HG02623 (cell line): ENCODE measurements at regions not wholly inside any gene's neighbourhood (a gene's known extent, or its start where the extent isn't known, plus 50 kb on each side); places are given as distances from the start of the nearest gene placed in this dataset.
"Not testable (repeated sequence)": the region's sequence is repeated elsewhere in the genome, so short reads cannot be mapped to it uniquely, and the experiment has no call there.

ENCODE experiments used
- ATAC-seq: cut with Tn5 transposase; IDR thresholded peaks from one replicate; pipeline ENCODE4 v1.9.1; 2021; ENCODE audit warnings: moderate library complexity; ENCODE audit not compliant: unreplicated experiment

GRCh38 chr5:120140501-120140900 is 323.6 kb upstream of the PRR16 start:
- ATAC-seq = no peak

DNA sequence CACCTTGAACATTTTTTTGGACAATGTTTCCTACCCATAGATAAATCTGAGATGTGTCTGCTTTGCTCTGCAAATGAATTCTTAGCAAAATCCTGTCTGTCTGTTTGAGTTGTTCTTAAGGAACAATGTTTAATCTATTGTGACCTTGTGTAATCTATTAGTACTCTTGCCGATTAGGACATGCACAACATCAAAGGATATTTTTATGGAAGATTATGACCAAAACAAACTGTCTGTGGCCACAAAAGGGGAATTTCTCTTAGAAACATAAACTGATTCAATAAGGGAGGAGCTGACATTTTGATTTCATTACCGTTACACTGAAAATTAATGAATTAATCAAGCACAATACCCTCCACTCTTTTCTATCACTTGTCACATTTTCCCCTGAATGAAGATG is 323.0 kb upstream of the PRR16 start:
- no peak for ATAC-seq

- no peak for ATAC-seq
These were observed 317.3 kb upstream of the PRR16 start for GRCh38 chr5:120146787-120147186.

DNA sequence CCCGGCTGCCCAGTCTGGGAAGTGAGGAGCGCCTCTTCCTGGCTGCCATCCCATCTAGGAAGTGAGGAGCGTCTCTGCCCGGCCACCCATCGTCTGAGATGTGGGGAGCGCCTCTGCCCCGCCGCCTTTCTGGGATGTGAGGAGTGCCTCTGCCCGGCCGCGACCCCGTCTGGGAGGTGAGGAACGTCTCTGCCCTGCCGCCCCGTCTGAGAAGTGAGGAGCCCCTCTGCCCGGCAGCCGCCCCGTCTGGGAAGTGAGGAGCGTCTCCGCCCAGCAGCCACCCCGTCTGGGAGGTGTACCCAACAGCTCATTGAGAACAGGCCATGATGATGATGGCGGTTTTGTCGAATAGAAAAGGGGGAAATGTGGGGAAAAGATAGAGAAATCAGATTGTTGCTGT is 316.2 kb upstream of the PRR16 start:
- not testable (repeated sequence) for ATAC-seq

- ATAC-seq = no peak
These were observed 313.3 kb upstream of the PRR16 start for GRCh38 chr5:120150770-120151169.

GRCh38 chr5:120151181-120151580 is 312.9 kb upstream of the PRR16 start:
- no peak for ATAC-seq

GRCh38 chr5:120151825-120152224 is 312.3 kb upstream of the PRR16 start:
- no peak for ATAC-seq

- no peak for ATAC-seq
These were observed 311.6 kb upstream of the PRR16 start for GRCh38 chr5:120152472-120152871.

- ATAC-seq = no peak
These were observed 311.2 kb upstream of the PRR16 start for GRCh38 chr5:120152931-120153330.

DNA sequence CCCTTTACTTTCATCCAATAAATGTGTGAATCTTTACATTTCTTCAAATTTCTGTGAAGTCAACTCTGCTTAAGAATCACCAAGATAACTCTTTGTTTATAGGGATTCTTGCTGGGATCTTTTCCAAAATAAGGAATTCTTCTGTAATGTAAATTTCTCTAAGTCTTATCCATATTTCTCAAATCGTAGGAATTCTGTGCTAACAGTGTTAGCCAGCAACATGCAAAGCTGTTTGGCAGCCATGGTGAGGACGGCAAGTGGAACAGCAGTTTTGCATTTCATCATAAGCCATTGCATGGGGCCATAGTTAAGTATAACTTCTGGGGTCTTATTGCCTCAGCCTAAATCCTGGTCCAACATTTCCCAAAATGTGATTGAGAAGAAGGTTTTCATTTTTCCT is 310.5 kb upstream of the PRR16 start:
- ATAC-seq = no peak

DNA sequence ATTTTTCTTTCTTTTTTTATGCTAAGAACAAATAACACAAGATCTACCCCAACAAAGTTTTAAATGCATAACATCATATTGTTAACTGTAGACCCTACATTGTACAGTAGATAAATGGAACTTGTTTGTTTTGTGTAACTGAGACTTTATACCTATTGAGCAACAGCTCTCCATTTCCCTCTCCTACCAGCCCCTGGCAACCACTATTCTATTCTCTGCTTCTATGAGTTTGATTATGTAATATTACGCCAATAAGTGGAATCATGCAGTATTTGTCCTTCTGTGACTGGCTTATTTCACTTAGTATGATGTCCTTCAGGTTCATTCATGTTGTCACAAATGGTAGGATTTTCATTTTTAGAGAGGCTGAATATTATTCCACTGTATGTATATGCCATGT is 308.2 kb upstream of the PRR16 start:
- no peak for ATAC-seq

GRCh38 chr5:120158211-120158610 is 305.9 kb upstream of the PRR16 start:
- no peak for ATAC-seq

DNA sequence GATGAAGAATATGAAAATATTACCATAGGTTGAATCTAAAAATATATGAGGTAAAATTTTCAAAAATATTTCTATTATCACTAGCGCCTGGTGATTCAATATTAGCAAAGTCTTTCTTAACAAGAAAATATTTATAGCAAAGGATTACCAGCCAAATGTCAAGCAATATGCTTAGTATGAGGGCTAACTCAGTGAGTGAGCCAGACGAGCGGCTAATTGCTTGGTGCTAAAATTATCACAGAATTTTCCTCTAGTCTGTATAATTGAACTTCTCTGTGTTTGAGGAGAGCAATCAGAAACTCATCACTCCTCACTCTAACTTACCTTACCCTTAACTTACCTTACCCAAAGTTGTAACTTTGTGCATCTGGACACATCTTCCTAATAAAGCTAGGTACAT is 304.9 kb upstream of the PRR16 start:
- no peak for ATAC-seq

DNA sequence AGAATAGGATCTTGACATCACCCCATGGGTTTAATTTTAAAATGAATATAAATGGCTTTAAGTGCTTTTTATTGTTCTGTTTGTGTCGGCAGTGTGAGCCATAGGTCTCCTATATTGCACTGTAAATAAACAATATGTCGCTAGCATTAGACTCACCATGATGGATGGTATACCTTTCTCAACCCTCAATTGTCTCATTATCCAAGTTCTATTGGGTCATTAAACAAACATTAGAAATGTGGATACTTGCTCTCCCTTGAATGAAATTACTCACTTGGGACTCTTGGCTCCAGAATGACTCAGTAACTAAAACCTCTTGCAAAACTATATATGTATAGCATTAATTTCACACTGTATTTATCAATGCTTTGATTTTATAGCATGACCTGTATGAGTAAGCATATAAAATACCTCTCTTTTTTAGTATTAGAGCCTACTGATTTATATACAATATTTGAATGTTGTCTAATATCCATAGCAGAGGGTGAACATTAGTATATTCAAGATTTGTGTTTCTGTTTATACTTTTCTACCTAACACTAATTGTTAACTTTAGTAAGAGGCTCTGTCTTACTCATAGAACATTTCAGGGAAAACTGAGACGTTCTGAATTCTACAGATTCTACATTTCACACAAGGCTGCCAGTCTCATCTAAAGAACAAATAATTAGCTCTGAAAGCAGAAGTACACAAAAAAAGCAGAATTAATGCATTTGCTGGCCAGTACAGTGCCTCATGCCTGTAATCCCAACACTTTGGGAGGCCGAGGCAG is 303.8 kb upstream of the PRR16 start:
- ATAC-seq = no peak

- ATAC-seq = no peak
These were observed 301.8 kb upstream of the PRR16 start for GRCh38 chr5:120162321-120162720.

DNA sequence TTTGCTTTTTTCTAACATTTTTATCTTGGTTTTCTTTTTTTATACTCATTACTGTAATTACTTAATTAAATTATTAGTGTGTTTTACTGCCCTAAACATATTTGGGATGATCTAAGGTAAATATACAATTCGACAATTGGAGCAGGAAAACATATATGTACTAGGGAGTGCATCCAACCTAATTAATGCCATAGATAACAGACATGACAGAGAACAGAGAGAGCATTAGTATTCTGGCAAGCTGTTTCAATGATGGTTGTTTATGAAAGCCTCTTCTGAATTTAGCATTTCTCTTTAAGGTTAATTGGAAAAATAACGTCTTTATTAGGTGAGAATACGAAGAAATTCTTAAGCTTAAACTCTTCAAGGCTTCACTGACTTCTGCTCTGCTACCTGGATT is 300.1 kb upstream of the PRR16 start:
- no peak for ATAC-seq

DNA sequence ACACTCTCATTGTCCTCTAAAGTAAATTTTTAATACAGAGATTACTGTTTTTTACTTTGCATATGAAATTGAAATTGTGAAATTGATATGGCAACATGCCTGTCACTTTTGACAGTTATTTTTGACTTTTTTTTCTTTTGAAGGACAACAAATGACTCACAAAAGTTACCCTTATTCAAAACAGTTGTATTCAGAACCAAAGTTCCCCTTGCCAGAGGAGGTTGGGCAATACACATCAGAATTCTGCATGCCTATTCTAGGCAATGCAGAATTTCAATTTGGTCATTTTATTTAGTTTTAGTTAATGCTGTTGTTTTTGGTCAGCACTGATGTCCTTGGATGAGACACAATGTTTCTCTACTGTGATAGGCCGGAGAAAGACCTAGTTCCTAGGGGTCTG is 299.1 kb upstream of the PRR16 start:
- no peak for ATAC-seq

GRCh38 chr5:120173125-120173524 is 291.0 kb upstream of the PRR16 start:
- ATAC-seq = no peak

DNA sequence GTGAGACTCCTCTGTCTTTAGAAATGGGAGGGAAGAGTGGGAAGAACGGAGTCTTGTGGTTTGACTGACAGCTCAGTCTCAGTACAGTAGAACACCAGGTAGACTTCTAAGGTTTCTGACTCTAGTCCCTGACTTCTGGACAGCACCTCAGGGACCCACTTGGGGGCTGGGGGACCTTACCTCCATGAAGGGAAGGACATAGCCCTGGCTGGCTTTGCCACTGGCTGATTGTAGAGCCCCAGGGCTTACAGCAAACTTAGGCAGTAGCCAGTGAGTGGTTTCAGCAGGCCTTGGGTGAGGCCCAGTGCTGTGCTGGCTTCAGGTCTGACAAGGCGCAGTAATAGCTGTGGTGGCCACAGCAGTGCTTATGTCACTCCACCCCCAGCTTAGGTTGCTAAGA is 290.0 kb upstream of the PRR16 start:
- no peak for ATAC-seq

- ATAC-seq = not testable (repeated sequence)
These were observed 282.9 kb upstream of the PRR16 start for GRCh38 chr5:120181238-120181637.

DNA sequence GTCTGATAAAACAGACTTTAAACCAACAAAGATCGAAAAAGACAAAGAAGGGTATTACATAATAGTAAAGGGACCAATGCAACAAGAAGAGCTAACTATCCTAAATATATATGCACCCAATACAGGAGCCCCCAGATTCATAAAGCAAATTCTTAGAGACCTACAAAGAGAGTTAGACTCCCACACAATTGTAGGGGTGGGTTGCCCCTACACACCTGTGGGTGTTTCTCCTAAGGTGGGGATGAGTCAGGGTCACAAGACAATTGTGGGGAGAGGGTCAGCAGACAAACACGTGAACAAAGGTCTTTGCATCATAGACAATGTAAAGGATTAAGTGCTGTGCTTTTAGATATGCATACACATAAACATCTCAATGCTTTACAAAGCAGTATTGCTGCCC is 269.4 kb upstream of the PRR16 start:
- ATAC-seq = not testable (repeated sequence)

GRCh38 chr5:120199559-120199958 is 264.5 kb upstream of the PRR16 start:
- ATAC-seq = no peak

GRCh38 chr5:120207129-120207528 is 257.0 kb upstream of the PRR16 start:
- ATAC-seq = no peak
